GM12878 (cell line): ENCODE measurements at regions not wholly inside any gene's neighbourhood (a gene's known extent, or its start where the extent isn't known, plus 50 kb on each side); places are given as distances from the start of the nearest gene placed in this dataset.

Experiments used
- ATAC-seq: fragments of 200-7000 bp; cut with Tn5 transposase; 3 replicates; pipeline ENCODE4 v1.9.1; 2020; ENCODE audit warnings: mild to moderate bottlenecking, moderate library complexity
- BruUV-seq: library from RNA; stranded (reverse); fragments of 400-500 nt; replicated peaks from 2 replicates; lab custom pipeline; 2021; lab: Mats Ljungman, UMichigan
- CTCF ChIA-PET: fragments of 300-600 bp; sonication (Branson Sonifier 250); formaldehyde crosslinking; extraction: SDS; loops from one replicate; lab custom pipeline; 2021; ENCODE audit warnings: inconsistent platforms; lab: Yijun Ruan, JAX
- POLR2A ChIA-PET: fragments of 350-600 bp; formaldehyde crosslinking; extraction: SDS; loops from one replicate; lab custom pipeline; 2021; ENCODE audit warnings: inconsistent platforms; lab: Charles Lee
- RAD21 ChIA-PET: fragments of 300-600 bp; sonication (Branson Sonifier 250); formaldehyde crosslinking; loops from one replicate; lab custom pipeline; 2023; ENCODE audit warnings: antibody characterized with exemption; ENCODE audit not compliant: unreplicated experiment; lab: Charles Lee
- SMC1A ChIA-PET: fragments of 300-600 bp; sonication (Branson Sonifier 250); formaldehyde crosslinking; loops from one replicate; lab custom pipeline; 2023; ENCODE audit not compliant: unreplicated experiment, uncharacterized antibody; lab: Charles Lee
- DNase-seq: peaks from one replicate; pipeline ENCODE4 v3.0.0-alpha.2; 2011; ENCODE audit warnings: low read depth, low spot score
- FAIRE-seq: peaks from 3 replicates; lab custom pipeline; 2011; peaks lifted over from hg19 to GRCh38; lab: Jason Lieb, UNC
- H2AFZ ChIP-seq: 2 replicates; pipeline ENCODE4 v1.6.0; 2011; ENCODE audit warnings: low read depth, low read length, control low read depth; ENCODE audit not compliant: control insufficient read depth
- H3K27ac ChIP-seq: 2 replicates; pipeline ENCODE4 v1.5.1; 2011; ENCODE audit warnings: control low read depth; ENCODE audit not compliant: control insufficient read depth, insufficient read depth
- H3K27me3 ChIP-seq, 2 experiments: replicated peaks in 1 of 2; 2 replicates each; pipeline versions ENCODE4 v1.6.0 to v1.6.1; 2011; ENCODE audit warnings: low read length in 1 of 2; ENCODE audit not compliant: control insufficient read depth in 2 of 2, insufficient read depth in 2 of 2
- H3K36me3 ChIP-seq, 2 experiments: 2 replicates each; pipeline ENCODE4 v1.5.1; 2011; ENCODE audit warnings: low read length in 1 of 2; ENCODE audit not compliant: control insufficient read depth in 2 of 2, insufficient read depth in 2 of 2
- H3K4me1 ChIP-seq: 2 replicates; pipeline ENCODE4 v1.6.1; 2011; ENCODE audit warnings: mild to moderate bottlenecking, low read length, moderate library complexity, mixed read lengths; ENCODE audit not compliant: control insufficient read depth, insufficient read depth
- H3K4me2 ChIP-seq: 2 replicates; pipeline ENCODE4 v1.6.0; 2011; ENCODE audit warnings: control low read depth; ENCODE audit not compliant: control insufficient read depth, insufficient read depth
- H3K4me3 ChIP-seq: fragments of 200-600 bp; sonication (generic); 2 replicates; pipeline ENCODE4 v1.5.1; 2016
- H3K79me2 ChIP-seq: 2 replicates; pipeline ENCODE4 v1.6.0; 2011; ENCODE audit warnings: low read length; ENCODE audit not compliant: control insufficient read depth, insufficient read depth
- H3K9ac ChIP-seq: 2 replicates; pipeline ENCODE4 v1.8.0; 2011; ENCODE audit warnings: low read length, control low read depth, mixed read lengths; ENCODE audit not compliant: control insufficient read depth, insufficient read depth
- H3K9me3 ChIP-seq: replicated peaks from 3 replicates; pipeline ENCODE4 v1.5.1; 2011; ENCODE audit warnings: mild to moderate bottlenecking, low read length; ENCODE audit not compliant: control insufficient read depth, insufficient read depth
- H4K20me1 ChIP-seq: 2 replicates; pipeline ENCODE4 v1.6.0; 2011; ENCODE audit not compliant: control insufficient read depth, insufficient read depth
- CREB1 ChIP-seq: IDR thresholded peaks from 2 replicates; pipeline ENCODE4 v1.6.1; 2012; ENCODE audit warnings: low read depth, mild to moderate bottlenecking, inconsistent platforms
- EP300 ChIP-seq, 2 experiments: fragments of 150-350 bp in 1 of 2; IDR thresholded peaks; 2 replicates each; pipeline ENCODE4 v1.6.1; 2011 to 2012; ENCODE audit warnings: low read depth in 2 of 2, low read length in 2 of 2, borderline replicate concordance in 1 of 2, improper control_type of control experiment in 1 of 2, inconsistent platforms in 1 of 2; ENCODE audit not compliant: control insufficient read depth in 1 of 2
- FOS ChIP-seq: IDR thresholded peaks from 3 replicates; pipeline ENCODE4 v1.6.1; 2011; ENCODE audit warnings: borderline replicate concordance; ENCODE audit not compliant: insufficient read length; ENCODE audit errors: extremely low read depth
- FOXM1 ChIP-seq: IDR thresholded peaks from 2 replicates; pipeline ENCODE4 v1.6.1; 2012; ENCODE audit warnings: low read depth, mild to moderate bottlenecking, inconsistent platforms, low read length, moderate library complexity
- IKZF2 ChIP-seq, 2 experiments: fragments of 450-650 bp; IDR thresholded peaks; 2 replicates each; pipeline ENCODE4 v1.6.1; 2017; ENCODE audit warnings: mild to moderate bottlenecking in 2 of 2, moderate library complexity in 2 of 2
- IRF4 ChIP-seq: IDR thresholded peaks from 2 replicates; pipeline ENCODE4 v1.6.1; 2011; ENCODE audit warnings: low read depth, low read length
- LARP7 ChIP-seq: fragments of 450-650 bp; IDR thresholded peaks from 2 replicates; pipeline ENCODE4 v1.6.1; 2017; ENCODE audit warnings: mild to moderate bottlenecking
- MYC ChIP-seq: IDR thresholded peaks from 2 replicates; pipeline ENCODE4 v1.6.1; 2011; ENCODE audit warnings: mild to moderate bottlenecking, low read length, moderate library complexity, inconsistent platforms; ENCODE audit not compliant: insufficient read depth, insufficient replicate concordance, insufficient read length, severe bottlenecking
- NFYB ChIP-seq: IDR thresholded peaks from 2 replicates; pipeline ENCODE4 v1.6.1; 2011; ENCODE audit warnings: low read depth, mild to moderate bottlenecking, low read length, improper control_type of control experiment, moderate library complexity; ENCODE audit not compliant: insufficient read depth
- SREBF2 ChIP-seq: IDR thresholded peaks from 2 replicates; pipeline ENCODE4 v1.6.1; 2012; ENCODE audit warnings: mild to moderate bottlenecking, low read length
- ZNF274 ChIP-seq: IDR thresholded peaks from one replicate; pipeline ENCODE4 v1.8.0; 2011; ENCODE audit not compliant: insufficient read length, insufficient read depth
- ZNF592 ChIP-seq: fragments of 450-650 bp; IDR thresholded peaks from 2 replicates; pipeline ENCODE4 v1.6.1; 2017; ENCODE audit warnings: mild to moderate bottlenecking, moderate library complexity
- WGBS: methylation state at CpG from one replicate; pipeline ENCODE4 v1.1.6; 2016; ENCODE audit warnings: low lambda C conversion rate; ENCODE audit not compliant: insufficient replicate concordance, insufficient coverage; ENCODE audit errors: missing lambda C conversion rate; 5-methylcytosine and 5-hydroxymethylcytosine counted together
- in situ Hi-C: fragments of 300-500 bp; cut with MboI; formaldehyde crosslinking; loops from 9 replicates; pipeline ENCODE4 v1.14.3; 2018; ENCODE audit warnings: mixed read lengths
- intact Hi-C: fragments of 100-400 bp; cut with micrococcal nuclease; formaldehyde crosslinking; loops from one replicate; pipeline ENCODE4 v1.14.2; 2022; ENCODE audit not compliant: unreplicated experiment
- TF ChIP-seq, protein P1 (sequence below): IDR thresholded peaks from 2 replicates; pipeline ENCODE4 v1.6.1; 2012; ENCODE audit warnings: mild to moderate bottlenecking, low read depth, low read length
- TF ChIP-seq, protein P2 (sequence below): fragments of 450-650 bp; IDR thresholded peaks from 2 replicates; pipeline ENCODE4 v1.6.1; 2017; ENCODE audit warnings: antibody characterized with exemption, mild to moderate bottlenecking, moderate library complexity

- Histone ChIP-seq H3K4me2 (no peak overlapping the region), H3K27ac (no peak overlapping the region), H3K4me3 (no peak overlapping the region), H3K9ac (no peak overlapping the region), H3K36me3 (no peaks in the 10 kb centered on the region), H3K4me1 (no peaks in the 10 kb centered on the region), H4K20me1 (no peaks in the 10 kb centered on the region), H3K9me3 (no peaks in the 10 kb centered on the region), H3K27me3 (no peaks in the 10 kb centered on the region), H3K79me2 (no peaks in the 10 kb centered on the region), H2AFZ (no peak overlapping the region)
- ChIA-PET RAD21 (no interaction called here), CTCF (no interaction called here), POLR2A (no interaction called here), SMC1A (no interaction called here)
- no peak for DNase-seq
- intact Hi-C loops, result no loop called here
- in situ Hi-C loops, result no loop called here
- no TSS peak for BruUV-seq
- ATAC-seq, result no peak
- FAIRE-seq, result no peak
- 40% methylated on average over 3 of the region's 3 CpGs for WGBS
- no peak for TF ChIP-seq NFYB
- no peak for TF ChIP-seq CREB1
- TF ChIP-seq LARP7, result no peak
- no peak for TF ChIP-seq MYC
- TF ChIP-seq SREBF2, result no peak
- TF ChIP-seq FOXM1, result no peak
- no peak for TF ChIP-seq FOS
- TF ChIP-seq ZNF274, result no peak
- TF ChIP-seq, protein P1, sequence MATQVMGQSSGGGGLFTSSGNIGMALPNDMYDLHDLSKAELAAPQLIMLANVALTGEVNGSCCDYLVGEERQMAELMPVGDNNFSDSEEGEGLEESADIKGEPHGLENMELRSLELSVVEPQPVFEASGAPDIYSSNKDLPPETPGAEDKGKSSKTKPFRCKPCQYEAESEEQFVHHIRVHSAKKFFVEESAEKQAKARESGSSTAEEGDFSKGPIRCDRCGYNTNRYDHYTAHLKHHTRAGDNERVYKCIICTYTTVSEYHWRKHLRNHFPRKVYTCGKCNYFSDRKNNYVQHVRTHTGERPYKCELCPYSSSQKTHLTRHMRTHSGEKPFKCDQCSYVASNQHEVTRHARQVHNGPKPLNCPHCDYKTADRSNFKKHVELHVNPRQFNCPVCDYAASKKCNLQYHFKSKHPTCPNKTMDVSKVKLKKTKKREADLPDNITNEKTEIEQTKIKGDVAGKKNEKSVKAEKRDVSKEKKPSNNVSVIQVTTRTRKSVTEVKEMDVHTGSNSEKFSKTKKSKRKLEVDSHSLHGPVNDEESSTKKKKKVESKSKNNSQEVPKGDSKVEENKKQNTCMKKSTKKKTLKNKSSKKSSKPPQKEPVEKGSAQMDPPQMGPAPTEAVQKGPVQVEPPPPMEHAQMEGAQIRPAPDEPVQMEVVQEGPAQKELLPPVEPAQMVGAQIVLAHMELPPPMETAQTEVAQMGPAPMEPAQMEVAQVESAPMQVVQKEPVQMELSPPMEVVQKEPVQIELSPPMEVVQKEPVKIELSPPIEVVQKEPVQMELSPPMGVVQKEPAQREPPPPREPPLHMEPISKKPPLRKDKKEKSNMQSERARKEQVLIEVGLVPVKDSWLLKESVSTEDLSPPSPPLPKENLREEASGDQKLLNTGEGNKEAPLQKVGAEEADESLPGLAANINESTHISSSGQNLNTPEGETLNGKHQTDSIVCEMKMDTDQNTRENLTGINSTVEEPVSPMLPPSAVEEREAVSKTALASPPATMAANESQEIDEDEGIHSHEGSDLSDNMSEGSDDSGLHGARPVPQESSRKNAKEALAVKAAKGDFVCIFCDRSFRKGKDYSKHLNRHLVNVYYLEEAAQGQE, result no peak
- TF ChIP-seq IKZF2 (IDR thresholded peaks at IDR 0.05), result no peak
- TF ChIP-seq, protein P2, sequence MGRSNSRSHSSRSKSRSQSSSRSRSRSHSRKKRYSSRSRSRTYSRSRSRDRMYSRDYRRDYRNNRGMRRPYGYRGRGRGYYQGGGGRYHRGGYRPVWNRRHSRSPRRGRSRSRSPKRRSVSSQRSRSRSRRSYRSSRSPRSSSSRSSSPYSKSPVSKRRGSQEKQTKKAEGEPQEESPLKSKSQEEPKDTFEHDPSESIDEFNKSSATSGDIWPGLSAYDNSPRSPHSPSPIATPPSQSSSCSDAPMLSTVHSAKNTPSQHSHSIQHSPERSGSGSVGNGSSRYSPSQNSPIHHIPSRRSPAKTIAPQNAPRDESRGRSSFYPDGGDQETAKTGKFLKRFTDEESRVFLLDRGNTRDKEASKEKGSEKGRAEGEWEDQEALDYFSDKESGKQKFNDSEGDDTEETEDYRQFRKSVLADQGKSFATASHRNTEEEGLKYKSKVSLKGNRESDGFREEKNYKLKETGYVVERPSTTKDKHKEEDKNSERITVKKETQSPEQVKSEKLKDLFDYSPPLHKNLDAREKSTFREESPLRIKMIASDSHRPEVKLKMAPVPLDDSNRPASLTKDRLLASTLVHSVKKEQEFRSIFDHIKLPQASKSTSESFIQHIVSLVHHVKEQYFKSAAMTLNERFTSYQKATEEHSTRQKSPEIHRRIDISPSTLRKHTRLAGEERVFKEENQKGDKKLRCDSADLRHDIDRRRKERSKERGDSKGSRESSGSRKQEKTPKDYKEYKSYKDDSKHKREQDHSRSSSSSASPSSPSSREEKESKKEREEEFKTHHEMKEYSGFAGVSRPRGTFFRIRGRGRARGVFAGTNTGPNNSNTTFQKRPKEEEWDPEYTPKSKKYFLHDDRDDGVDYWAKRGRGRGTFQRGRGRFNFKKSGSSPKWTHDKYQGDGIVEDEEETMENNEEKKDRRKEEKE, result no peak
- TF ChIP-seq ZNF592, result no peak
- no peak for TF ChIP-seq EP300 (IDR thresholded peaks at IDR 0.05; ENCODE audit: borderline replicate concordance in 1 of 2, control insufficient read depth in 1 of 2, low read depth in 2 of 2, low read length in 2 of 2)
- TF ChIP-seq IRF4, result no peak
Measured at GRCh38 chr1:208879022-208879421, 634.8 kb upstream of the PLXNA2 start.
